HPDE6-E6E7 (cell line): ENCODE measurements at regions not wholly inside any gene's neighbourhood (a gene's known extent, or its start where the extent isn't known, plus 50 kb on each side); places are given as distances from the start of the nearest gene placed in this dataset.
"Not testable (repeated sequence)": the region's sequence is repeated elsewhere in the genome, so short reads cannot be mapped to it uniquely, and the experiment has no call there.

Source experiments
- DNase-seq: peaks from one replicate; pipeline ENCODE4 v3.0.0; 2011; ENCODE audit warnings: missing footprints; ENCODE audit errors: extremely low spot score

GRCh38 chr1:113185463-113186104 is 112.6 kb downstream of the LRIG2 start:
- no peak for DNase-seq

GRCh38 chr1:113190078-113190477 is 117.1 kb downstream of the LRIG2 start:
- no peak for DNase-seq

GRCh38 chr1:113190930-113191329 is 117.9 kb downstream of the LRIG2 start:
- DNase-seq, result no peak

DNA sequence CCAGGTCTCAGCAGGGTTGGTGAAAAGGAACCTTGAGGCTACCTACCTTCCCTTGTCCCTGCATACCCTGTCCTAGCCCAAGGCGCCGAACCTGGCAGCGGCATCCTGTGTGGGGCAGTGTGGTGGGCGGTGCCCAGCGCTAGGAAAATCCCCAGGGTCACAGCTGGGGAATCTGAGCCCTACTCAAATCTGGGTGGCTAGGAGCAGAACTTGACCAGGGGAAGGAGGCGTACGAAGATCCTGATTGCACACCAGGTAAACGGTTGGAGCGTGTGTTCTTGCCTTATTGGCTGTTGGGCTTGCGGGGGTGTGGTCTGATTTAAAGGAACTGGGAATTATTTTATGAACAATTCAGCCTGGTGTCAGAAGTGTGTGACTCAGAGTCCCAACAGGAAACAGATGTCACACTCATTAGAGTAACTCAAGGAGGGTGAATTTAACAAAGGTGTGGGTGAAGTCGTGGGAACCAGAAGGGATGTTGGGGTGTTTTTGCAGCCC is 118.6 kb downstream of the LRIG2 start:
- no peak for DNase-seq

GRCh38 chr1:113192242-113192641 is 119.2 kb downstream of the LRIG2 start:
- DNase-seq, result no peak

- DNase-seq, result no peak
Measured at GRCh38 chr1:113192980-113193379, 120.0 kb downstream of the LRIG2 start.

DNA sequence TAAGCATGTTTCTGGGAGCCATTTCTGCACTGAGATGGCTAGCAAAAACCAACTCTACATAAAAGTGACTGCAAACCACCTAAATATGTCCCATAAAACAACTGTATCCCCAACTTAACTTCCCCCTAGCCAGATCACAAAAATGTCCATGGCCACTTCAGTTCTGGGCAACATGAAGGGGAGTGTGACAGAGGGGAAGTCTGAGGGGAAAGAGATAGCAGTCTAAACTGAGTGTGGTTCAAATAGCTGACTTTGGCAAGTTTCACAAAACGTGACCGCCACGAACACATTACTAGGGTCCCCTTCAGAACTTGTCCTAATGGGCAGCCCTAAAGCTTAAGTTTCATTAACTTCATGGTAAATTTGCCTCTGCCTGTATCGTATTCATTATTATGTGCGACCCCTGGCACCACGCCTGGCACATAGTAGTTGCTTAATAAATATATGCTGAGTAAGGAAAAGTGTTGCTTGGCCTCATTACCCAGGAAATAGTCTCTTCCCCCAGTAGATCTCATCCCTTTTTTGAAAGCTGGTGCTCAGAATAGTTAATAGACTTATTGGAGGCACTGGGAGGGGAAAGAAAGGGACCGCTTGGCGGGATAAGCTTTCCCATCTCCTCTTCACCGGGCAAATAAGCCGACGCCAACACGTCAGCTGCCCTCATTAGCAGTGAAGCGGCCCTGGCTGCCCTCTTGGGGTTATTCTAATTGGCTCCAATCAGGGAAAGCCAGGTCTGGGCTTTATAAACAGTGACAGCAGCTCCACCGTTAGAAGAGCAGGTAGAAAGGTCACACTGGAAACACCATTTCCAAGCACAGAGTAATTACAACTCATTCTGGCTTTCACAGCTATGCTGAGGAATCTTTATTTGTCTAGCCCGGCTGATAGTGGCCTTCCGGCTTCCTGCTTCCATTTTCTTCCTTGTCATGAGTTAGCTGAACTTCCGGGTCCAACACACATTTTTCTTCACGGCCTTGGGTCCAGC is 122.1 kb downstream of the LRIG2 start:
- no peak for DNase-seq

DNA sequence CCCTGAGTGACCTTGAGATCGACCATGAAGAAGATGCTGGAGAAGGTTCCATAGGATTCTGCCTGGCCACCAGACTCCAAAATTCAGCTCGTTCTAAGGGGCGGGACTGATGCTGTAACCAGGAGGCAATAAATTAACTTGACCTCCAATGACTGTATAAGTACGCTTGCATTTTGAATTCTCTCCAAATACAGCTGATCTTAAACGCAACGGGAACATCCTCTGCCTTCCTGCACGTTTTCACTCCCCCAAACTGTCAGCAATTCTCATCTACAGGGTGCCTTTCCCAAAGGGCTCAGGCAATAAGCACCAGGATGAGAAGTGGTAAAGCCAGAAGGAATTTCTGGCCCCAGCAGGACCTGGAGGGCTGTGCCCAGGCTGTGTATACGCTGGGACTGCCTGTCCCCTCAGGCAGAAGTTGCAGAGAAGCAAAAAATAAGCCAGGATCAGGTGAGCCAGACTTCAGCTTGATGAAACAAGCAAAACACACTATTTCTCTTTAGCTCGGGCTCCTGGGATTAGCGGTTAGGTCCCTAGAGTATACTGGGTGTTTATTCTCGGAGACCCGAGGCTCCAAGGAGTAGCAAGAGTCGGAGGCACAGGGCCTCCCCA is 124.8 kb downstream of the LRIG2 start:
- no peak for DNase-seq

GRCh38 chr1:113198806-113199205 is 125.8 kb downstream of the LRIG2 start:
- DNase-seq, result no peak

- DNase-seq, result no peak
Measured at GRCh38 chr1:113199760-113200455, 126.9 kb downstream of the LRIG2 start.

DNA sequence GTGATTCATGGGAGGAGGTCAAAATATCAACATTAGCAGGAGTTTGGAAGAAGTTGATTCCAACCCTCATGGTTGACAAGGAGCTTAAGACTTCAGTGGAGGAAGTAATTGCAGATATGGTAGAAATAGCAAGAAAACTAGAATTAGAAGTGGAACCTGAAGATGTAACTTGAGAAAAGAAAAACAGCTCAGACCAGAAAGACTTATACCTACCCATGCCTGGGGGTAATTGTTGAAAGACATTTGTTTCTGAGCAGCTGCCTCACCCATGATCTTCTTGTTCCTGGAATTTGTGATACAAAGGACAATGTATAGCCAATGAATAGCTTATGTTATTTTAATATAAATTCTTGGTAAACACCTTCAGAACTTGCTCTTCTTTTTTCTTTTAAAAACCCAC is 128.6 kb downstream of the LRIG2 start:
- DNase-seq, result no peak

DNA sequence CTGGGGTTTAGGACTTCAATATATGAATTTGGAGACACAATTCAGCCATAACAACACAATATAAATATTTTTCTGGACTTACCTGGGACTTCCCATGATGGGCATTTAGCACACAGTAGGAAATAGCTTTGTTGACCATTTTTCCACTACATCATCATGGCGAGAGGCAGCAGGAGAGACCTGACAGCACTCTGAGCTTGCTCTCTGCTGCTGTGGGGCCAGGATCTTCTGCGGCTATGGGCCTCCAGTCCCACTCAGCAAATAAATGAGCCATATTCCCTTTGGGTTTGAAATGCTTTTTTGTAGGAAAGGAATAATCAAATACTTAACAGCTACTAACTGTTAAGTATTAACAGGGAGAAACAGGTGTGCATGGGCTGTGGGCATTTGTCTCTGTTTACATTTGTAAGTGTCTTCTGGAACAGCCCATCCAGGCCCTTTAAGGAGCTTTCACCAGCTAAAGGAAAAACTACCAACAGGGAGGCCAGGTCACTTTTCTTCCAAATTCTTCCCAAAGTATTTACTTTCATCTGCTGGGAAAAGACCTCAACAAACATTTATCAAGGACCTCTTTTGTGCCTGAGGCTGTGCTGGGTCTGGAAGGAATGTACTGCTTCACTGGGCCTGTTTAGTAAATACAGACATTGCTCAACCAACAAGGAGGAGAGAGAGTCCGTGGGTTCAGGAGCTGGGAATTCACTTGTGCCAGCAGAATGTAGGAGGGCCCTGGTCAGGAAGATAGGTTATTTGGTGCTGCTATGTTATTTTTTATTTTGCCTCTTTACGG is 133.2 kb downstream of the LRIG2 start:
- no peak for DNase-seq

- DNase-seq, result no peak
Measured at GRCh38 chr1:113207019-113207418, 134.0 kb downstream of the LRIG2 start.

DNA sequence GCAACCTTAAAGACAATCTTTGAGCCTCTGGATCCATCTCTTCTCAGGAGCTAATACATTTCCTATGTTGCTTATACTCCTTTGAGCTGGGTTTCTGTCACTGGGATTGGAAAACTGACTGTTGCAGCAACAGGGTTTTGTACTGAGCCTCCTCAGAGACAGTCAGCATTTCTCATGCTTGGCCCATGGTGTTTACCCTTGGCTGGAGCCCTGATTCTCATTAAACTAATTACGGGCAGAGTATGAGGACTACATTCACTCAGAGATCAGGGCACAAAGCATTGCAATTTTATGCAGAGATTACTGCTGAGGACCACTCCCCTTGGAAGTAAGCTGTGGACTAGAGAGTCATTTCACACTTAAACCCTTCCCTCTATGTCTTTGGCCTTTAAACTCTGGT is 134.5 kb downstream of the LRIG2 start:
- no peak for DNase-seq

GRCh38 chr1:113208425-113208824 is 135.4 kb downstream of the LRIG2 start:
- not testable (repeated sequence) for DNase-seq

DNA sequence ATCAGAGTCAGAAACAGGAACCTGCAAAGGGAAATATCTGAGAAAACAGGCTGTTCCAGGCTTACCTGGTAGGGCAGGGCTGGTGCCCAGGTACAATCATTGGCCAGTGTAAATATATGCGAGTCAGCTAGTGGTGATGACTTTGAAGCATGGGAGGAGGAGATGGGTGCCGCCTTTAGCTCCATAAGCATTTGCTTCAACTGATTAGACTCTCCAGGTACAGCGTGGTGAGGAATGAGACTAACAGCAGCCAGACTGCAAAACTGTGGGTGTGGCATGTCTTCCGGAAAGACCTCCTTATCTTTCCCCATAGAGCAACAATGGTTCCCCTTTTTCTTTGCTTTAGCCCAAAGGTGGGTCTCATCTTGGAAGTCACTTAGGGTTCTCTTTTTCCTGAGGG is 137.2 kb downstream of the LRIG2 start:
- DNase-seq, result no peak

DNA sequence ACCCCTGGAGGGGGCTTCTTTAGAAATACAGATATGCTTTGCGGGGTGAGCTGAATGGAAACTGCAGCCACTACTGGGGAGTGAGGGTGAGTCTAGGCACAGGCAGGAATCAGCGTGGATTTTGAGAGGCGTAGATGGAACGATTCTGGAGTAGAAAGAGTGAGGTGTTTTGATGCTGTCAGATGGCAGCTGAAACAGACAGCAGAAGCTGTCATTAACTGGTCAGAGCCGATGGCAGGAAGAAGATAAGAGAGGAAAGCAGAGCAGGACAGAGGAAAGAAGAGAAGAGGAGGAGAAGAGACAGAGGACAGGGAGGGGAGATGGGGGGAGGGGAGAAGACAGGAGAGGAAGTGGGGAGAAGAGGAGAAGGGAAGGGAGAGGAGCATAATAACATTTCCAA is 138.5 kb downstream of the LRIG2 start:
- DNase-seq, result no peak

- DNase-seq, result no peak
Measured at GRCh38 chr1:113215015-113215414, 142.0 kb downstream of the LRIG2 start.

- DNase-seq, result no peak
Measured at GRCh38 chr1:113216664-113217063, 143.7 kb downstream of the LRIG2 start.

GRCh38 chr1:113217447-113218208 is 144.6 kb downstream of the LRIG2 start:
- DNase-seq, result no peak
